Astrocyte (in vitro differentiated cells and primary cell): ENCODE measurements at regions not wholly inside any gene's neighbourhood (a gene's known extent, or its start where the extent isn't known, plus 50 kb on each side); places are given as distances from the start of the nearest gene placed in this dataset.

ENCODE experiments used
- DNase-seq: peaks from one replicate; pipeline ENCODE4 v3.0.0-alpha.2; 2010; ENCODE audit warnings: low read depth
- FAIRE-seq: peaks from 2 replicates; lab custom pipeline; 2011; peaks lifted over from hg19 to GRCh38; lab: Jason Lieb, UNC
- H2AFZ ChIP-seq: 2 replicates; pipeline ENCODE4 v1.6.0; 2012; ENCODE audit warnings: low read depth, low read length, inconsistent platforms
- H3K27ac ChIP-seq: 2 replicates; pipeline ENCODE4 v1.5.1; 2011; ENCODE audit warnings: low read depth, low read length, inconsistent platforms
- H3K27me3 ChIP-seq: 2 replicates; pipeline ENCODE4 v1.6.0; 2011; ENCODE audit warnings: low read length, inconsistent platforms; ENCODE audit not compliant: insufficient read depth
- H3K36me3 ChIP-seq: 2 replicates; pipeline ENCODE4 v1.5.1; 2011; ENCODE audit warnings: low read length, inconsistent platforms; ENCODE audit not compliant: insufficient read depth
- H3K4me1 ChIP-seq: 2 replicates; pipeline ENCODE4 v1.5.1; 2011; ENCODE audit warnings: low read length, inconsistent platforms; ENCODE audit not compliant: insufficient read depth
- H3K4me2 ChIP-seq: 2 replicates; pipeline ENCODE4 v1.6.0; 2012; ENCODE audit warnings: low read length, inconsistent platforms
- H3K4me3 ChIP-seq: 2 replicates; pipeline ENCODE4 v1.5.1; 2011; ENCODE audit warnings: low read depth, mild to moderate bottlenecking, low read length, inconsistent platforms; ENCODE audit not compliant: insufficient read depth
- H3K79me2 ChIP-seq: 2 replicates; pipeline ENCODE4 v1.6.0; 2012; ENCODE audit warnings: mild to moderate bottlenecking, low read length, inconsistent platforms; ENCODE audit not compliant: insufficient read depth
- H3K9ac ChIP-seq: 2 replicates; pipeline ENCODE4 v1.6.0; 2012; ENCODE audit warnings: mild to moderate bottlenecking, low read length, inconsistent platforms
- H3K9me3 ChIP-seq: 2 replicates; pipeline ENCODE4 v1.5.1; 2012; ENCODE audit warnings: low read depth, mild to moderate bottlenecking, low read length, inconsistent platforms; ENCODE audit not compliant: insufficient read depth
- H4K20me1 ChIP-seq: 2 replicates; pipeline ENCODE4 v1.6.0; 2012; ENCODE audit warnings: low read length, inconsistent platforms; ENCODE audit not compliant: insufficient read depth
- H3K27ac Mint-ChIP-seq: one replicate; pipeline ENCODE4 v1.8.0; 2021; ENCODE audit warnings: mild to moderate bottlenecking, mixed read lengths; ENCODE audit not compliant: unreplicated experiment
- H3K27me3 Mint-ChIP-seq: one replicate; pipeline ENCODE4 v1.8.0; 2021; ENCODE audit warnings: low read depth, mixed read lengths; ENCODE audit not compliant: unreplicated experiment
- H3K36me3 Mint-ChIP-seq: one replicate; pipeline ENCODE4 v1.8.0; 2021; ENCODE audit warnings: low read depth, mixed read lengths; ENCODE audit not compliant: unreplicated experiment
- H3K4me1 Mint-ChIP-seq: one replicate; pipeline ENCODE4 v1.8.0; 2021; ENCODE audit warnings: low read depth, mixed read lengths; ENCODE audit not compliant: unreplicated experiment
- H3K4me3 Mint-ChIP-seq: one replicate; pipeline ENCODE4 v1.8.0; 2021; ENCODE audit warnings: mild to moderate bottlenecking, moderate library complexity, mixed read lengths; ENCODE audit not compliant: unreplicated experiment
- H3K9me3 Mint-ChIP-seq: one replicate; pipeline ENCODE4 v1.8.0; 2021; ENCODE audit warnings: mild to moderate bottlenecking, mixed read lengths; ENCODE audit not compliant: unreplicated experiment
- EZH2 ChIP-seq: IDR thresholded peaks from 2 replicates; pipeline ENCODE4 v1.6.1; 2012; ENCODE audit warnings: mild to moderate bottlenecking, low read length, inconsistent platforms; ENCODE audit not compliant: insufficient read depth
- TF ChIP-seq, protein P1 (sequence below): IDR thresholded peaks from 2 replicates; pipeline ENCODE4 v1.5.1; 2011; ENCODE audit warnings: low read depth, mild to moderate bottlenecking, inconsistent platforms, low read length, moderate library complexity; ENCODE audit not compliant: insufficient read depth

DNA sequence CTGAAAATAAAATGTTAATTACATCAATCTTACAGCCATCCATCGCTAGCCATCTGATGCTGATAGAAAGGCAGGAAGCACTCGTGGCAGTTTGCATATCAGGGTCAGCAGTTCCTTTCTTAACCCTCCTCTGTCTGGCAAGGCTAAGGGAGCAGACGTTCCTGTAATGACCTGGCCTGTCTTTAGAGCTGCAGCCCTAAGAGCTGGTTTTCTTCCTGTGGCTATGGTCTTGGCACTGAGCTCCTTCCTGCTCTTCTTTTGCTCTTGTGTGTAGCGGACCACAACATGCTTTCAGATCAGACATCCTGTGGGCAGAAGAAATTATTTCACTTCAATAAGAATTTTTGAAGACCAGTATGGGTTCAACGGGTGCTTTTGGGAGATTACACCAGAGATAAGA, 170.4 kb downstream of the DAD1 start:
- Mint-ChIP-seq H3K4me3 (no peak overlapping the region), H3K4me1 (no peaks in the 10 kb centered on the region), H3K9me3 (peaks cover 8% of the 10 kb centered on the region), H3K27ac (no peak overlapping the region), H3K27me3 (peaks cover 12% of the 10 kb centered on the region), H3K36me3 (peaks cover 2% of the 10 kb centered on the region)
- Histone ChIP-seq H3K4me2 (no peak overlapping the region), H3K4me3 (no peak overlapping the region), H3K4me1 (no peaks in the 10 kb centered on the region), H3K27me3 (peaks cover 5% of the 10 kb centered on the region), H3K36me3 (no peaks in the 10 kb centered on the region), H3K79me2 (no peaks in the 10 kb centered on the region), H3K27ac (no peak overlapping the region), H3K9me3 (no peaks in the 10 kb centered on the region), H2AFZ (no peak overlapping the region), H3K9ac (no peak overlapping the region), H4K20me1 (no peaks in the 10 kb centered on the region)
- FAIRE-seq (no peak), DNase-seq (no peak)
- no peak for TF ChIP-seq EZH2
- TF ChIP-seq, protein P1, sequence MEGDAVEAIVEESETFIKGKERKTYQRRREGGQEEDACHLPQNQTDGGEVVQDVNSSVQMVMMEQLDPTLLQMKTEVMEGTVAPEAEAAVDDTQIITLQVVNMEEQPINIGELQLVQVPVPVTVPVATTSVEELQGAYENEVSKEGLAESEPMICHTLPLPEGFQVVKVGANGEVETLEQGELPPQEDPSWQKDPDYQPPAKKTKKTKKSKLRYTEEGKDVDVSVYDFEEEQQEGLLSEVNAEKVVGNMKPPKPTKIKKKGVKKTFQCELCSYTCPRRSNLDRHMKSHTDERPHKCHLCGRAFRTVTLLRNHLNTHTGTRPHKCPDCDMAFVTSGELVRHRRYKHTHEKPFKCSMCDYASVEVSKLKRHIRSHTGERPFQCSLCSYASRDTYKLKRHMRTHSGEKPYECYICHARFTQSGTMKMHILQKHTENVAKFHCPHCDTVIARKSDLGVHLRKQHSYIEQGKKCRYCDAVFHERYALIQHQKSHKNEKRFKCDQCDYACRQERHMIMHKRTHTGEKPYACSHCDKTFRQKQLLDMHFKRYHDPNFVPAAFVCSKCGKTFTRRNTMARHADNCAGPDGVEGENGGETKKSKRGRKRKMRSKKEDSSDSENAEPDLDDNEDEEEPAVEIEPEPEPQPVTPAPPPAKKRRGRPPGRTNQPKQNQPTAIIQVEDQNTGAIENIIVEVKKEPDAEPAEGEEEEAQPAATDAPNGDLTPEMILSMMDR, result no peak

DNA sequence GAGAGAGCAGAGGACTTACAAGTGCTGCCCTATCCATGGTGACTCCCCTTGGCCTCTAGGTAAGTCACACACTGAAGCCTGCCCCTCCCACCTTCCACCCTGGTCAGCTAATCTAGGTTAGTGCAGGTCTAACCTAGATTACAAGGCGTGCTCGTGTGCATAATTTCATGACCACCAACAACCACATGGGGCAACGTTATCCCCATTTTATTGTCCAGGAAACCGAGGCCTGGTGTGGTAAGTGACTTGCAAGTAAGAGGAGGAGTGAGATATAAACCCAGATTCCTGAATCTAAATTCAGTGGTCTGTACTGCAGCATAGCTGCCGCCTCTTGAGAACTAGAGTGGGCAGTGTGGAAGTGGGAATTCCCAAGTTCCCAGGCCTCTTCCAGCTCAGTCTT, 171.1 kb downstream of the DAD1 start:
- H3K4me3 ChIP-seq, result no peak overlapping the region
- Mint-ChIP-seq H3K27ac (no peak overlapping the region), H3K4me1 (peaks cover 2% of the 10 kb centered on the region), H3K36me3 (peaks cover 2% of the 10 kb centered on the region), H3K27me3 (peaks cover 17% of the 10 kb centered on the region), H3K9me3 (peaks cover 8% of the 10 kb centered on the region), H3K4me3 (no peak overlapping the region)
- no peak overlapping the region for H3K4me2 ChIP-seq
- DNase-seq (no peak), FAIRE-seq (no peak)
- peaks cover 6% of the 10 kb centered on the region for H3K4me1 ChIP-seq
- TF ChIP-seq, protein P1, result no peak
- TF ChIP-seq EZH2, result no peak
- H3K36me3 ChIP-seq, result no peaks in the 10 kb centered on the region
- H4K20me1 ChIP-seq, result no peaks in the 10 kb centered on the region
- no peaks in the 10 kb centered on the region for H3K9me3 ChIP-seq
- peaks cover 5% of the 10 kb centered on the region for H3K27me3 ChIP-seq
- no peak overlapping the region for H3K27ac ChIP-seq
- H3K79me2 ChIP-seq, result no peaks in the 10 kb centered on the region
- no peak overlapping the region for H3K9ac ChIP-seq
- H2AFZ ChIP-seq, result no peak overlapping the region

DNA sequence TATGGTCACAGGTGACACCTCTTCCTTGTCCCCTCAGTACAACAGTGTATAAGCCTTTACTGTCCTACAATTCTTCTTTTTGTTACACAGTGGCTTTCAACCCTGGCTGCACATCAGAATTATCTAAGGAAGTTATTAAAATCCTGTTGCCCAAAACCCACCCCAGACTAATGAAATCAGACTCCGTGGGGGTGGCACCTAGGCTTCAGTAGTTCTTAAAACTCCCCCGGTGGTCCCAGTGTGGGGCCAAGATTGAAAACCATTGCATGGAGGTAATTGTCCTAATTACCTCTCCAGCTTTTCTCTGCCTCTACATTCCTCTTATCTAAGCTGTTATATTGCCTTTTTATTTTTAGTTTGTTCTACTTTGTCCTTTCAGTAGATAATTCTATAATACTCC, 172.8 kb downstream of the DAD1 start:
- peaks cover 2% of the 10 kb centered on the region for H3K4me1 Mint-ChIP-seq
- H3K27me3 Mint-ChIP-seq, result peaks cover 12% of the 10 kb centered on the region
- Histone ChIP-seq H3K27me3 (peaks cover 5% of the 10 kb centered on the region), H4K20me1 (no peaks in the 10 kb centered on the region), H3K4me1 (peaks cover 11% of the 10 kb centered on the region), H2AFZ (no peak overlapping the region), H3K36me3 (no peaks in the 10 kb centered on the region), H3K79me2 (no peaks in the 10 kb centered on the region), H3K27ac (no peak overlapping the region), H3K9me3 (no peaks in the 10 kb centered on the region), H3K4me2 (no peak overlapping the region), H3K4me3 (no peak overlapping the region), H3K9ac (no peak overlapping the region)
- DNase-seq (no peak), FAIRE-seq (no peak)
- H3K4me3 Mint-ChIP-seq, result no peak overlapping the region
- no peak overlapping the region for H3K27ac Mint-ChIP-seq
- peaks cover 3% of the 10 kb centered on the region for H3K9me3 Mint-ChIP-seq
- no peaks in the 10 kb centered on the region for H3K36me3 Mint-ChIP-seq
- TF ChIP-seq, protein P1, result no peak
- TF ChIP-seq EZH2, result no peak
